ENCODE measurements at regions not wholly inside any gene's neighbourhood (a gene's known extent, or its start where the extent isn't known, plus 50 kb on each side); places are given as distances from the start of the nearest gene placed in this dataset.

- Mint-ChIP-seq H3K4me1 (ENCODE audit: insufficient read depth, unreplicated experiment) (peaks cover 5% of the 10 kb centered on the region), H3K27ac (ENCODE audit: low read depth, unreplicated experiment) (no peak overlapping the region), H3K27me3 (ENCODE audit: insufficient read depth, unreplicated experiment) (peaks cover 57% of the 10 kb centered on the region), H3K4me3 (ENCODE audit: unreplicated experiment) (no peak overlapping the region), H3K9me3 (ENCODE audit: unreplicated experiment) (peaks cover 1% of the 10 kb centered on the region), H3K36me3 (ENCODE audit: insufficient read depth, unreplicated experiment) (no peaks in the 10 kb centered on the region)
- BruUV-seq (replicated peaks), result no TSS peak
- ChIA-PET POLR2A (no interaction called here), CTCF (no interaction called here)
- TF ChIP-seq CTCF (IDR thresholded peaks at IDR 0.05; ENCODE audit: unreplicated experiment), result no peak
- no peak for DNase-seq (ENCODE audit: unreplicated experiment)
- intact Hi-C loops (cut with micrococcal nuclease), result no loop called here
Observed at GRCh38 chr11:111098091-111098490, 147.4 kb upstream of the POU2AF2 start.

- Mint-ChIP-seq H3K4me3 (ENCODE audit: unreplicated experiment) (peak overlapping the region; percentile 65), H3K27me3 (ENCODE audit: insufficient read depth, unreplicated experiment) (peaks cover 57% of the 10 kb centered on the region), H3K4me1 (ENCODE audit: insufficient read depth, unreplicated experiment) (peaks cover 5% of the 10 kb centered on the region), H3K27ac (ENCODE audit: low read depth, unreplicated experiment) (no peak overlapping the region), H3K9me3 (ENCODE audit: unreplicated experiment) (no peaks in the 10 kb centered on the region), H3K36me3 (ENCODE audit: insufficient read depth, unreplicated experiment) (no peaks in the 10 kb centered on the region)
- no TSS peak for BruUV-seq (replicated peaks)
- POLR2A ChIA-PET, result interaction anchor here (0.7 kb wide), 1 partner anchor 22 kb away, joined by 3 read pairs; no protein-coding TSS in a partner anchor
- peak; percentile 33 for DNase-seq (ENCODE audit: unreplicated experiment)
- intact Hi-C loops (cut with micrococcal nuclease), result no loop called here
- CTCF ChIA-PET, result interaction anchor here (0.7 kb wide), 1 partner anchor 327 kb away, joined by 3 read pairs; no protein-coding TSS in a partner anchor
- no peak for TF ChIP-seq CTCF (IDR thresholded peaks at IDR 0.05; ENCODE audit: unreplicated experiment)
Observed at GRCh38 chr11:111097191-111097590, 148.3 kb upstream of the POU2AF2 start.

GRCh38 chr11:111095327-111095726, 150.2 kb upstream of the POU2AF2 start:
- DNase-seq (ENCODE audit: unreplicated experiment), result no peak
- no TSS peak for BruUV-seq (replicated peaks)
- H3K4me3 Mint-ChIP-seq (ENCODE audit: unreplicated experiment), result no peak overlapping the region
- TF ChIP-seq CTCF (IDR thresholded peaks at IDR 0.05; ENCODE audit: unreplicated experiment), result no peak
- intact Hi-C loops (cut with micrococcal nuclease), result no loop called here
- POLR2A ChIA-PET, result no interaction called here
- no peaks in the 10 kb centered on the region for H3K9me3 Mint-ChIP-seq (ENCODE audit: unreplicated experiment)
- H3K27me3 Mint-ChIP-seq (ENCODE audit: insufficient read depth, unreplicated experiment), result peaks cover 57% of the 10 kb centered on the region
- H3K4me1 Mint-ChIP-seq (ENCODE audit: insufficient read depth, unreplicated experiment), result peaks cover 5% of the 10 kb centered on the region
- no peaks in the 10 kb centered on the region for H3K36me3 Mint-ChIP-seq (ENCODE audit: insufficient read depth, unreplicated experiment)
- no peak overlapping the region for H3K27ac Mint-ChIP-seq (ENCODE audit: low read depth, unreplicated experiment)
- CTCF ChIA-PET, result no interaction called here

GRCh38 chr11:111093061-111093460, 152.5 kb upstream of the POU2AF2 start:
- BruUV-seq (replicated peaks), result no TSS peak
- Mint-ChIP-seq H3K9me3 (ENCODE audit: unreplicated experiment) (no peaks in the 10 kb centered on the region), H3K4me3 (ENCODE audit: unreplicated experiment) (no peak overlapping the region), H3K4me1 (ENCODE audit: insufficient read depth, unreplicated experiment) (peaks cover 5% of the 10 kb centered on the region), H3K27ac (ENCODE audit: low read depth, unreplicated experiment) (no peak overlapping the region), H3K27me3 (ENCODE audit: insufficient read depth, unreplicated experiment) (peaks cover 75% of the 10 kb centered on the region), H3K36me3 (ENCODE audit: insufficient read depth, unreplicated experiment) (no peaks in the 10 kb centered on the region)
- intact Hi-C loops (cut with micrococcal nuclease), result no loop called here
- POLR2A ChIA-PET, result no interaction called here
- TF ChIP-seq CTCF (IDR thresholded peaks at IDR 0.05; ENCODE audit: unreplicated experiment), result no peak
- no peak for DNase-seq (ENCODE audit: unreplicated experiment)
- CTCF ChIA-PET, result no interaction called here
